ENCODE measurements at regions not wholly inside any gene's neighbourhood (a gene's known extent, or its start where the extent isn't known, plus 50 kb on each side); places are given as distances from the start of the nearest gene placed in this dataset.

GRCh38 chr3:187464682-187465081, 96.5 kb downstream of the RTP4 start:
- H3K27ac ChIP-seq = no peak overlapping the region
- TF ChIP-seq, protein P1, sequence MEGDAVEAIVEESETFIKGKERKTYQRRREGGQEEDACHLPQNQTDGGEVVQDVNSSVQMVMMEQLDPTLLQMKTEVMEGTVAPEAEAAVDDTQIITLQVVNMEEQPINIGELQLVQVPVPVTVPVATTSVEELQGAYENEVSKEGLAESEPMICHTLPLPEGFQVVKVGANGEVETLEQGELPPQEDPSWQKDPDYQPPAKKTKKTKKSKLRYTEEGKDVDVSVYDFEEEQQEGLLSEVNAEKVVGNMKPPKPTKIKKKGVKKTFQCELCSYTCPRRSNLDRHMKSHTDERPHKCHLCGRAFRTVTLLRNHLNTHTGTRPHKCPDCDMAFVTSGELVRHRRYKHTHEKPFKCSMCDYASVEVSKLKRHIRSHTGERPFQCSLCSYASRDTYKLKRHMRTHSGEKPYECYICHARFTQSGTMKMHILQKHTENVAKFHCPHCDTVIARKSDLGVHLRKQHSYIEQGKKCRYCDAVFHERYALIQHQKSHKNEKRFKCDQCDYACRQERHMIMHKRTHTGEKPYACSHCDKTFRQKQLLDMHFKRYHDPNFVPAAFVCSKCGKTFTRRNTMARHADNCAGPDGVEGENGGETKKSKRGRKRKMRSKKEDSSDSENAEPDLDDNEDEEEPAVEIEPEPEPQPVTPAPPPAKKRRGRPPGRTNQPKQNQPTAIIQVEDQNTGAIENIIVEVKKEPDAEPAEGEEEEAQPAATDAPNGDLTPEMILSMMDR (IDR thresholded peaks at IDR 0.05) = no peak
- H3K4me3 ChIP-seq = no peak overlapping the region
- DNase-seq (ENCODE audit: low spot score) = no peak

DNA sequence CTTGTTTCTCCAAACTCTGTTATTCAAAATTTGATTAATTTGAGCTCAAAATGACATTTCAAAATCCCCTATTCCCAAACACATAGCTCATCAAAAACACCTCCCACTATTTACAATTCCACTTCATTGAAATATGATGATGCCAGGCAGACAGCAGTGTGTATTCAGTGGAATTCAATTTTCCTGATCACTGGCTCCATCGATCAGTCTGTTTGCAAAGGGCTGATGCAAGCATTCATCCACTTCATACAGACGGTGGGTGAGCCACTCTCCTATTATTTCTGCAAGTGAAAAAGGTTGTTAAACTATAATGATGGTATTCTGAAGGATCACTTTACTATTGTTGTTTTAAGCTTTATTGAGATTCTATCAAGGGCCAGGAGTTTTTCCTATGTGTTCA, 90.7 kb downstream of the RTP4 start:
- no peak for DNase-seq (ENCODE audit: low spot score)
- Histone ChIP-seq H3K27ac (no peak overlapping the region), H3K4me3 (no peak overlapping the region)
- TF ChIP-seq, protein P1 (IDR thresholded peaks at IDR 0.05) = no peak

DNA sequence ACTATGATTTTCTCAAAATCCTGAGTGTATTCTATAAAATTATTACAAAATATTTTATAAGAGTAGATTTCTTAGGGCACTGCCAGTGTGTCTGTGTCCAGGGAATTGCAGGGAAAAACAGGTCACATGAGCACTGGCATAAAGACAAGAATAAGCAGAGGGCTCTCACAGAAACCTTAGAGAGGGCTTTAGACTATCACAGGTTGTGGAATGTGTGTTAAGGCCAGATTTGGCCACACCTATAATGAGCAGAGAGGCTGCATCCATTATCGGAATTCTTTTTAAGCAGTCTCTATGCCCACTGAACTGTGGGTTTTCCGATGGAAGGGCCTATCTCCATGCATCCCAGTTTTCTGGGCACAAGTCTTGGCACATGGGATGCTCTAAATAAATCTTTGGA, 90.2 kb downstream of the RTP4 start:
- TF ChIP-seq, protein P1 (IDR thresholded peaks at IDR 0.05) = no peak
- no peak for DNase-seq (ENCODE audit: low spot score)
- Histone ChIP-seq H3K27ac (no peak overlapping the region), H3K4me3 (no peak overlapping the region)

DNA sequence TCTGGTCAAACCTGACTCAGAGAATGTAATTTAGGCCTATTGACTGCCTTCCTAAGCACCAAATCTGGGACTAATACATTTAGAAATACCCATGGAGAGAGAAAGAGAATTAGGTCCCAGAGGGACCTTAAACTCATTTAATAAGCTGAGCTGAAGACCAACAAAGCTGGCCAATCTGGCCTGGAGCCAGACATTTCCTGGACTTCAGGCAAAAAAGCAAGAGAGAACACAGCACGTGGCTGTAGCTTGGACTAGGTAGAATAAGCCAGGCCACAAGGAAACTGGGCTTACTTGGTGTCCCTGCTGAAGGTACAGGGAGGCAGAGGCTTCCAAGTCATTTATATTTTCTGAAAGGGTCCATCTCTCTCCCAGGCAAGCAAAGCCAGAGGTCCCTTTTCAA, 88.1 kb downstream of the RTP4 start:
- DNase-seq (ENCODE audit: low spot score) = no peak
- TF ChIP-seq, protein P1 (IDR thresholded peaks at IDR 0.05) = no peak
- Histone ChIP-seq H3K4me3 (no peak overlapping the region), H3K27ac (no peak overlapping the region)

GRCh38 chr3:187454085-187454815, 86.1 kb downstream of the RTP4 start:
- DNase-seq (ENCODE audit: low spot score) = no peak
- TF ChIP-seq, protein P1 (IDR thresholded peaks at IDR 0.05) = no peak
- Histone ChIP-seq H3K4me3 (no peak overlapping the region), H3K27ac (no peak overlapping the region)

GRCh38 chr3:187450431-187451190, 82.4 kb downstream of the RTP4 start:
- H3K4me3 ChIP-seq = no peak overlapping the region
- no peak for DNase-seq (ENCODE audit: low spot score)
- no peak overlapping the region for H3K27ac ChIP-seq
- TF ChIP-seq, protein P1 (IDR thresholded peaks at IDR 0.05) = no peak

DNA sequence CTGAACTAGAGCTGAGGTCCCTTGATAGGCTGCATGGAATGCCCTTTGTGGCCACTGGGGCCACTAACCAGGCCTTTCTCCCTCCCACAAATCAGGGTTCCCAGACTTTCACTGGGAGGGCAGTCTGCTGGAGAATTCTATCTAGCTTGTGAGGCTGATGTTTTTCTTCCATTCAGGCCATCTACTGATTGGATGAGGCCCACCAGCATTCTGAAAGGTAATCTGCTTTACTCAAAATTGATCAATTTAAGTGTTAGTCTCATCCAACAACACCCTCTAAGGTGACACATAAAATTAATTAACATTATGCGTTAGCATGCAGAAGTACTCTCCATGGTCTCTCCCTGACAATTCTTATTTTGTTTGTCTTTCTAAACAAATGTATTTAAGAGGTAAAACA, 80.5 kb downstream of the RTP4 start:
- no peak for DNase-seq (ENCODE audit: low spot score)
- H3K27ac ChIP-seq = no peak overlapping the region
- TF ChIP-seq, protein P1 (IDR thresholded peaks at IDR 0.05) = no peak
- no peak overlapping the region for H3K4me3 ChIP-seq
